ENCODE measurements at regions not wholly inside any gene's neighbourhood (a gene's known extent, or its start where the extent isn't known, plus 50 kb on each side); places are given as distances from the start of the nearest gene placed in this dataset.

GRCh38 chr5:9924614-9925013 lies 294.5 kb upstream of the TAS2R1 start:
- Histone ChIP-seq H2BK120ac (ENCODE audit: low read depth, low read length, poor library complexity, severe bottlenecking) (no peak overlapping the region), H3K18ac (ENCODE audit: insufficient read length, low read depth, low read length) (no peak overlapping the region), H3K56ac (ENCODE audit: insufficient read length, low read depth, low read length) (no peak overlapping the region), H4K91ac (ENCODE audit: insufficient read length, low read depth, low read length) (no peak overlapping the region), H3K4me2 (ENCODE audit: insufficient read depth, insufficient read length, low read length) (no peak overlapping the region), H3K14ac (ENCODE audit: insufficient read depth, low read length) (no peak overlapping the region), H3K27ac (ENCODE audit: insufficient read length, low read depth, low read length) (no peak overlapping the region), H3K27me3 (ENCODE audit: insufficient read depth, low read length) (no peaks in the 10 kb centered on the region; the same call in 1 of the 2 replicates), H4K5ac (ENCODE audit: insufficient read length, low read depth, low read length) (no peak overlapping the region), H2BK20ac (ENCODE audit: low read depth, low read length, poor library complexity, severe bottlenecking) (no peak overlapping the region), H2AFZ (ENCODE audit: low read length) (no peak overlapping the region), H2BK5ac (ENCODE audit: insufficient read length, low read length) (no peak overlapping the region), H3K4ac (ENCODE audit: low read depth, low read length) (no peak overlapping the region), H3T11ph (ENCODE audit: low read length) (no peak overlapping the region), H3K4me1 (ENCODE audit: insufficient read depth, low read length) (peaks cover 6% of the 10 kb centered on the region; the same call in 1 of the 2 replicates), H3K23me2 (ENCODE audit: insufficient read length, low read depth, low read length, poor library complexity, severe bottlenecking) (no peaks in the 10 kb centered on the region), H3K9me3 (ENCODE audit: control insufficient read depth, low read depth, low read length) (no peaks in the 10 kb centered on the region), H3K79me2 (ENCODE audit: insufficient read depth, low read length) (no peaks in the 10 kb centered on the region), H4K20me1 (ENCODE audit: control insufficient read depth, insufficient read depth, insufficient read length) (no peaks in the 10 kb centered on the region), H3K79me1 (ENCODE audit: insufficient read depth, low read depth, low read length, poor library complexity, severe bottlenecking) (no peaks in the 10 kb centered on the region), H2BK12ac (ENCODE audit: insufficient read length, low read depth, low read length) (no peak overlapping the region), H2BK15ac (ENCODE audit: low read depth, low read length) (no peak overlapping the region), H3K9ac (ENCODE audit: extremely low read depth, insufficient read length, low read length) (no peak overlapping the region), H4K8ac (replicated peaks; ENCODE audit: insufficient read length, low read depth, low read length) (no peak overlapping the region), H2AK5ac (ENCODE audit: insufficient read length, low read length) (no peak overlapping the region), H3K23ac (ENCODE audit: insufficient read length, low read depth, low read length) (no peak overlapping the region)
- whole genome bisulfite sequencing (ENCODE audit: extremely low coverage, insufficient read length, low lambda C conversion rate): no CpG with 5 or more reads among the region's 2 CpGs
- TF ChIP-seq CTCF (conservative IDR thresholded peaks at IDR 0.05): no peak
- Mint-ChIP-seq H3K27ac (no peak overlapping the region; a peak in 1 of 7 replicates), H3K27me3 (ENCODE audit: low read depth) (peaks cover 24% of the 10 kb centered on the region), H3K4me3 (no peak overlapping the region), H3K4me1 (peaks cover 21 to 27% of the 10 kb centered on the region in 2 experiments), H3K36me3 (ENCODE audit: insufficient read depth in 1 of 3, low read depth in 3 of 3) (peaks cover 15 to 22% (median 16%) of the 10 kb centered on the region in 3 experiments), H3K9me3 (peaks cover 22% of the 10 kb centered on the region in 2 experiments)
- DNase-seq: no peak
